Keratinocyte (primary cell): ENCODE measurements at regions not wholly inside any gene's neighbourhood (a gene's known extent, or its start where the extent isn't known, plus 50 kb on each side); places are given as distances from the start of the nearest gene placed in this dataset.

Source experiments
- CTCF ChIP-seq, 3 experiments: IDR thresholded peaks in 1 of 3; conservative IDR thresholded peaks in 1 of 3; optimal IDR thresholded peaks in 1 of 3; 2 replicates in 2 of 3; 3 replicates in 1 of 3; pipeline versions ENCODE3 to v1.5.1; 2011; ENCODE audit warnings: low read length in 3 of 3, mild to moderate bottlenecking in 3 of 3, moderate library complexity in 2 of 3, control low read depth in 1 of 3, inconsistent platforms in 1 of 3; ENCODE audit not compliant: insufficient read depth in 2 of 3; ENCODE audit errors: extremely low read depth in 1 of 3
- EZH2 ChIP-seq: IDR thresholded peaks from one replicate; pipeline ENCODE4 v1.6.1; 2012; ENCODE audit warnings: inconsistent platforms, mild to moderate bottlenecking, low read length, moderate library complexity

- TF ChIP-seq CTCF (optimal IDR thresholded peaks at IDR 0.05 in 1 of 3, IDR thresholded peaks at IDR 0.05 in 1 of 3, conservative IDR thresholded peaks at IDR 0.05 in 1 of 3; ENCODE audit: extremely low read depth in 1 of 3, insufficient read depth in 2 of 3, low read length in 3 of 3) (no peak), EZH2 (no peak)
These were observed 656.9 kb downstream of the EPHA4 start for GRCh38 chr2:220915092-220915623.
